ENCODE measurements at regions not wholly inside any gene's neighbourhood (a gene's known extent, or its start where the extent isn't known, plus 50 kb on each side); places are given as distances from the start of the nearest gene placed in this dataset.

- no peaks in the 10 kb centered on the region for H3K4me1 ChIP-seq (replicated peaks in 1 of 2)
- H3K27me3 ChIP-seq, result no peaks in the 10 kb centered on the region
- TF ChIP-seq POLR2A (IDR thresholded peaks at IDR 0.05) (no peak), CTCF (IDR thresholded peaks at IDR 0.05) (no peak)
- no peak for DNase-seq
- intact Hi-C loops (cut with DNase I), result no loop called here
- H3K27ac ChIP-seq, result no peak overlapping the region
- H3K9me3 ChIP-seq (replicated peaks in 1 of 3), result no peaks in the 10 kb centered on the region
- no peak overlapping the region for H3K4me3 ChIP-seq
- H3K36me3 ChIP-seq (replicated peaks in 1 of 2), result no peaks in the 10 kb centered on the region
Observed at GRCh38 chr13:82878536-82878935, 1003.7 kb downstream of the SLITRK1 start.

- WGBS, 4 donors, result 53 to 62% (median 58%) methylated on average over 2 of the region's 2 CpGs
- H3K9me3 ChIP-seq (replicated peaks in 1 of 3), result no peaks in the 10 kb centered on the region
Observed at GRCh38 chr13:82867284-82867683, 1015.0 kb downstream of the SLITRK1 start.

GRCh38 chr13:82850644-82851043, 1031.6 kb downstream of the SLITRK1 start:
- intact Hi-C loops (cut with DNase I), result no loop called here
- Histone ChIP-seq H3K4me1 (replicated peaks in 1 of 2) (no peaks in the 10 kb centered on the region), H3K27ac (no peak overlapping the region), H3K9me3 (replicated peaks in 1 of 3) (no peaks in the 10 kb centered on the region), H3K27me3 (no peaks in the 10 kb centered on the region), H3K4me3 (no peak overlapping the region), H3K36me3 (replicated peaks in 1 of 2) (no peaks in the 10 kb centered on the region)
- no peak for TF ChIP-seq CTCF (IDR thresholded peaks at IDR 0.05)
- TF ChIP-seq POLR2A (IDR thresholded peaks at IDR 0.05), result no peak
- no peak for DNase-seq

More at GRCh38 chr13:82867284-82867683, 1015.0 kb downstream of the SLITRK1 start:
- TF ChIP-seq POLR2A (IDR thresholded peaks at IDR 0.05), result no peak
- no peak for TF ChIP-seq CTCF (IDR thresholded peaks at IDR 0.05)
- H3K36me3 ChIP-seq (replicated peaks in 1 of 2), result no peaks in the 10 kb centered on the region
- no peak overlapping the region for H3K27ac ChIP-seq
- DNase-seq, result no peak
- intact Hi-C loops (cut with DNase I), result no loop called here
- no peaks in the 10 kb centered on the region for H3K4me1 ChIP-seq (replicated peaks in 1 of 2)
- no peaks in the 10 kb centered on the region for H3K27me3 ChIP-seq
- H3K4me3 ChIP-seq, result no peak overlapping the region

- Histone ChIP-seq H3K4me3 (no peak overlapping the region), H3K9me3 (replicated peaks in 1 of 3) (no peaks in the 10 kb centered on the region), H3K36me3 (replicated peaks in 1 of 2) (no peaks in the 10 kb centered on the region), H3K27me3 (no peaks in the 10 kb centered on the region), H3K27ac (no peak overlapping the region), H3K4me1 (replicated peaks in 1 of 2) (no peaks in the 10 kb centered on the region)
- 84 to 100% (median 90%) methylated on average over 1 of the region's 1 CpG for WGBS, 4 donors
- intact Hi-C loops (cut with DNase I), result no loop called here
- TF ChIP-seq CTCF (IDR thresholded peaks at IDR 0.05) (no peak), POLR2A (IDR thresholded peaks at IDR 0.05) (no peak)
- DNase-seq, result no peak
Observed at GRCh38 chr13:82848766-82849165, 1033.5 kb downstream of the SLITRK1 start.
